ENCODE measurements at regions not wholly inside any gene's neighbourhood (a gene's known extent, or its start where the extent isn't known, plus 50 kb on each side); places are given as distances from the start of the nearest gene placed in this dataset.

DNA sequence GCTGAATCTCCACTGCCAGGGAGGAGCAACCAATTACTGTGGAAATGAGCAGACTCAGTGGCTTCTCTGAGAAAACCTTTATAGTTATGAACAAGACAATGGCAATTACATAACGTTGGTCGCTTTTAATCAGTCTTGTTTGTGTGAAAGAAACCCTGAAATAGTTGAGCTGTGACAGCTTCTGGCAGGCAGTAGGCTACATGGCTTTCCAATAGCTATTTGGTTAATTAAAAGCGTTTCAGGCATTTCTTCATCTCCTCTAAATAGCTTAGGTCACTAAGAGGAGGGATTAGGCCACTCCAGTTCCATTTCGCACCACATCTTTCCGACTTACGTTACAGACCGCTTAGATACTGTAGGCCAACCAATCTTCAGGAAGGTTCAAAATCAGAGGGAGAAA, 794.4 kb upstream of the ID2 start:
- TF ChIP-seq, protein P1, sequence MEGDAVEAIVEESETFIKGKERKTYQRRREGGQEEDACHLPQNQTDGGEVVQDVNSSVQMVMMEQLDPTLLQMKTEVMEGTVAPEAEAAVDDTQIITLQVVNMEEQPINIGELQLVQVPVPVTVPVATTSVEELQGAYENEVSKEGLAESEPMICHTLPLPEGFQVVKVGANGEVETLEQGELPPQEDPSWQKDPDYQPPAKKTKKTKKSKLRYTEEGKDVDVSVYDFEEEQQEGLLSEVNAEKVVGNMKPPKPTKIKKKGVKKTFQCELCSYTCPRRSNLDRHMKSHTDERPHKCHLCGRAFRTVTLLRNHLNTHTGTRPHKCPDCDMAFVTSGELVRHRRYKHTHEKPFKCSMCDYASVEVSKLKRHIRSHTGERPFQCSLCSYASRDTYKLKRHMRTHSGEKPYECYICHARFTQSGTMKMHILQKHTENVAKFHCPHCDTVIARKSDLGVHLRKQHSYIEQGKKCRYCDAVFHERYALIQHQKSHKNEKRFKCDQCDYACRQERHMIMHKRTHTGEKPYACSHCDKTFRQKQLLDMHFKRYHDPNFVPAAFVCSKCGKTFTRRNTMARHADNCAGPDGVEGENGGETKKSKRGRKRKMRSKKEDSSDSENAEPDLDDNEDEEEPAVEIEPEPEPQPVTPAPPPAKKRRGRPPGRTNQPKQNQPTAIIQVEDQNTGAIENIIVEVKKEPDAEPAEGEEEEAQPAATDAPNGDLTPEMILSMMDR (conservative IDR thresholded peaks at IDR 0.05; ENCODE audit: low read depth, low read length), result no peak
- TF ChIP-seq EZH2 (IDR thresholded peaks at IDR 0.05; ENCODE audit: borderline replicate concordance, low read depth, low read length, poor library complexity, severe bottlenecking), result no peak
